Neutrophil (primary cell): ENCODE measurements at regions not wholly inside any gene's neighbourhood (a gene's known extent, or its start where the extent isn't known, plus 50 kb on each side); places are given as distances from the start of the nearest gene placed in this dataset.

ENCODE experiments used
- H3K27ac ChIP-seq: fragments of 200-600 bp; sonication (generic); 2 replicates; pipeline ENCODE4 v1.5.1; 2016; ENCODE audit warnings: mild to moderate bottlenecking, moderate library complexity
- H3K27me3 ChIP-seq: fragments of 200-600 bp; sonication (generic); 2 replicates; pipeline ENCODE4 v1.6.0; 2016; ENCODE audit warnings: mild to moderate bottlenecking
- H3K36me3 ChIP-seq: fragments of 200-600 bp; sonication (generic); 2 replicates; pipeline ENCODE4 v1.5.1; 2017
- H3K4me1 ChIP-seq, 2 experiments: fragments of 200-600 bp in 1 of 2; sonication (generic) in 1 of 2; 1 replicate in 1 of 2; 2 replicates in 1 of 2; pipeline versions ENCODE4 v1.5.1 to v1.6.1; 2013 to 2016; ENCODE audit warnings: low read depth in 1 of 2, low read length in 1 of 2, mild to moderate bottlenecking in 1 of 2, moderate library complexity in 1 of 2; ENCODE audit not compliant: control insufficient read depth in 1 of 2, insufficient read depth in 1 of 2
- H3K4me3 ChIP-seq, 2 experiments: fragments of 200-600 bp in 1 of 2; sonication (generic) in 1 of 2; 1 replicate in 1 of 2; 2 replicates in 1 of 2; pipeline ENCODE4 v1.5.1; 2013 to 2016; ENCODE audit warnings: low read depth in 1 of 2, low read length in 1 of 2, mild to moderate bottlenecking in 1 of 2, moderate library complexity in 1 of 2
- H3K9me3 ChIP-seq: fragments of 200-600 bp; sonication (generic); 2 replicates; pipeline ENCODE4 v1.5.1; 2016
- CTCF ChIP-seq: fragments of 200-600 bp; sonication (generic); IDR thresholded peaks from 2 replicates; pipeline ENCODE4 v1.5.1; 2016; ENCODE audit warnings: antibody characterized with exemption

GRCh38 chr18:40877096-40877495, 1077.9 kb upstream of the PIK3C3 start:
- no peaks in the 10 kb centered on the region for H3K9me3 ChIP-seq
- no peaks in the 10 kb centered on the region for H3K4me1 ChIP-seq
- H3K27me3 ChIP-seq, result no peaks in the 10 kb centered on the region
- no peak for TF ChIP-seq CTCF
- H3K36me3 ChIP-seq, result no peaks in the 10 kb centered on the region
- H3K4me3 ChIP-seq, result no peak overlapping the region
- no peak overlapping the region for H3K27ac ChIP-seq

- Histone ChIP-seq H3K4me3 (no peak overlapping the region), H3K27me3 (no peaks in the 10 kb centered on the region), H3K4me1 (no peaks in the 10 kb centered on the region), H3K9me3 (no peaks in the 10 kb centered on the region), H3K36me3 (no peaks in the 10 kb centered on the region), H3K27ac (no peak overlapping the region)
- no peak for TF ChIP-seq CTCF
Measured at GRCh38 chr18:40875101-40875615, 1079.9 kb upstream of the PIK3C3 start.

GRCh38 chr18:40874233-40874632, 1080.8 kb upstream of the PIK3C3 start:
- Histone ChIP-seq H3K9me3 (no peaks in the 10 kb centered on the region), H3K36me3 (no peaks in the 10 kb centered on the region), H3K27me3 (no peaks in the 10 kb centered on the region), H3K4me3 (no peak overlapping the region), H3K4me1 (no peaks in the 10 kb centered on the region), H3K27ac (no peak overlapping the region)
- no peak for TF ChIP-seq CTCF

- TF ChIP-seq CTCF, result no peak
- Histone ChIP-seq H3K36me3 (no peaks in the 10 kb centered on the region), H3K27ac (no peak overlapping the region), H3K27me3 (no peaks in the 10 kb centered on the region), H3K4me3 (no peak overlapping the region), H3K4me1 (no peaks in the 10 kb centered on the region), H3K9me3 (no peaks in the 10 kb centered on the region)
Measured at GRCh38 chr18:40868110-40868858, 1086.8 kb upstream of the PIK3C3 start.

GRCh38 chr18:40867459-40867858, 1087.6 kb upstream of the PIK3C3 start:
- no peaks in the 10 kb centered on the region for H3K4me1 ChIP-seq
- no peaks in the 10 kb centered on the region for H3K36me3 ChIP-seq
- no peak overlapping the region for H3K4me3 ChIP-seq
- no peak for TF ChIP-seq CTCF
- H3K27me3 ChIP-seq, result no peaks in the 10 kb centered on the region
- H3K27ac ChIP-seq, result no peak overlapping the region
- no peaks in the 10 kb centered on the region for H3K9me3 ChIP-seq
